ENCODE measurements at regions not wholly inside any gene's neighbourhood (a gene's known extent, or its start where the extent isn't known, plus 50 kb on each side); places are given as distances from the start of the nearest gene placed in this dataset.
"Not testable (repeated sequence)": the region's sequence is repeated elsewhere in the genome, so short reads cannot be mapped to it uniquely, and the experiment has no call there.

DNA sequence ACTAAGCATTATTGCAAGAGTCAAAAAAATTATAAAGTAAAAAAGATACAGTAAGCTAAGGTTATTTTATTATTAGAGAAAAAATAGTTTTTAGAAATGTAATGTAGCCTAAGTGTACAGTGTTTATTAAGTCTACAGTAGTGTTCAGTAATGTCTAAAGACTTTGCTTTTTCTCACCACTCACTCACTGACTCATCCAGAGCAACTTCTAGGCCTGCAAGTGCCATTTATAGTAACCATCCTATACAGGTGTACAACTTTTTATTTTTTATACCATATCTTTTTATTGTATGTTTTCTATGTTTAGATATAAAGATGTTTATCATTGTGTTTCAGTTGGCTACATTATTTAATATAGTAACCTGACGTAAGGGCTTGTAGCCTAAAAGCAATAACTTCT, 661.5 kb upstream of the TPTE start:
- TF ChIP-seq, protein P1, sequence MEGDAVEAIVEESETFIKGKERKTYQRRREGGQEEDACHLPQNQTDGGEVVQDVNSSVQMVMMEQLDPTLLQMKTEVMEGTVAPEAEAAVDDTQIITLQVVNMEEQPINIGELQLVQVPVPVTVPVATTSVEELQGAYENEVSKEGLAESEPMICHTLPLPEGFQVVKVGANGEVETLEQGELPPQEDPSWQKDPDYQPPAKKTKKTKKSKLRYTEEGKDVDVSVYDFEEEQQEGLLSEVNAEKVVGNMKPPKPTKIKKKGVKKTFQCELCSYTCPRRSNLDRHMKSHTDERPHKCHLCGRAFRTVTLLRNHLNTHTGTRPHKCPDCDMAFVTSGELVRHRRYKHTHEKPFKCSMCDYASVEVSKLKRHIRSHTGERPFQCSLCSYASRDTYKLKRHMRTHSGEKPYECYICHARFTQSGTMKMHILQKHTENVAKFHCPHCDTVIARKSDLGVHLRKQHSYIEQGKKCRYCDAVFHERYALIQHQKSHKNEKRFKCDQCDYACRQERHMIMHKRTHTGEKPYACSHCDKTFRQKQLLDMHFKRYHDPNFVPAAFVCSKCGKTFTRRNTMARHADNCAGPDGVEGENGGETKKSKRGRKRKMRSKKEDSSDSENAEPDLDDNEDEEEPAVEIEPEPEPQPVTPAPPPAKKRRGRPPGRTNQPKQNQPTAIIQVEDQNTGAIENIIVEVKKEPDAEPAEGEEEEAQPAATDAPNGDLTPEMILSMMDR (IDR thresholded peaks at IDR 0.05): not testable (repeated sequence)
- not testable (repeated sequence) for TF ChIP-seq POLR2AphosphoS5 (IDR thresholded peaks at IDR 0.05; ENCODE audit: insufficient read depth in 1 of 2, low read depth in 1 of 2); POLR2A (IDR thresholded peaks at IDR 0.05)
